HepG2 (cell line): ENCODE measurements at regions not wholly inside any gene's neighbourhood (a gene's known extent, or its start where the extent isn't known, plus 50 kb on each side); places are given as distances from the start of the nearest gene placed in this dataset.

ENCODE experiments used
- ATAC-seq: fragments of 200-7000 bp; cut with Tn5 transposase; 3 replicates; pipeline ENCODE4 v1.9.1; 2020; ENCODE audit warnings: mild to moderate bottlenecking, moderate library complexity
- BruUV-seq: library from RNA; stranded (reverse); fragments of 400-500 nt; replicated peaks from 2 replicates; lab custom pipeline; 2021; lab: Mats Ljungman, UMichigan
- CTCF ChIA-PET: fragments of 300-600 bp; formaldehyde crosslinking; extraction: SDS; loops from one replicate; lab custom pipeline; 2021; ENCODE audit warnings: low total read pairs, inconsistent platforms, low intra/inter-chr PET ratio; lab: Yijun Ruan, JAX
- POLR2A ChIA-PET: fragments of 350-600 bp; sonication (Branson Sonifier 250); formaldehyde crosslinking; loops from one replicate; lab custom pipeline; 2020; ENCODE audit warnings: antibody characterized with exemption, inconsistent platforms; lab: Yijun Ruan, JAX
- DNase-seq: peaks from one replicate; pipeline ENCODE4 v3.0.0-alpha.2; 2015; ENCODE audit warnings: low spot score
- FAIRE-seq: peaks from 3 replicates; lab custom pipeline; 2011; peaks lifted over from hg19 to GRCh38; lab: Jason Lieb, UNC
- H2AFZ ChIP-seq: one replicate; pipeline ENCODE4 v1.6.1; 2011; ENCODE audit warnings: low read length, inconsistent platforms
- H3K27ac ChIP-seq: fragments of 300-600 bp; 3 replicates; pipeline ENCODE4 v1.8.0; 2011; ENCODE audit warnings: mixed run types, mild to moderate bottlenecking, mixed read lengths, low read length, inconsistent platforms; ENCODE audit not compliant: insufficient read depth; ENCODE audit errors: extremely low read length
- H3K27me3 ChIP-seq, 2 experiments: fragments of 200-600 bp in 1 of 2; 2 replicates in 1 of 2; 3 replicates in 1 of 2; pipeline versions ENCODE4 v1.6.0 to v1.8.0; 2011; ENCODE audit warnings: low read length in 2 of 2, mild to moderate bottlenecking in 2 of 2, moderate library complexity in 2 of 2, inconsistent platforms in 1 of 2; ENCODE audit not compliant: insufficient read depth in 2 of 2, control insufficient read depth in 1 of 2
- H3K36me3 ChIP-seq, 2 experiments: fragments of 200-600 bp in 1 of 2; replicated peaks in 1 of 2; 2 replicates in 1 of 2; 3 replicates in 1 of 2; pipeline versions ENCODE4 v1.5.1 to v1.8.0; 2011; ENCODE audit warnings: low read length in 2 of 2, inconsistent platforms in 1 of 2; ENCODE audit not compliant: insufficient read depth in 2 of 2, control insufficient read depth in 1 of 2
- H3K4me1 ChIP-seq: 2 replicates; pipeline ENCODE4 v1.5.1; 2012; ENCODE audit warnings: low read length, inconsistent platforms; ENCODE audit not compliant: insufficient read depth
- H3K4me2 ChIP-seq: 2 replicates; pipeline ENCODE4 v1.6.0; 2011; ENCODE audit warnings: low read depth, low read length, inconsistent platforms
- H3K4me3 ChIP-seq, 3 experiments: fragments of 200-600 bp in 1 of 3; sonication (generic), shearing (Covaris generic) in 1 of 3; replicated peaks in 1 of 3; 2 replicates each; pipeline ENCODE4 v1.5.1; 2011 to 2016; ENCODE audit warnings: low read length in 3 of 3, inconsistent platforms in 2 of 3, low read depth in 2 of 3, mild to moderate bottlenecking in 2 of 3, control low read depth in 1 of 3, mixed read lengths in 1 of 3; ENCODE audit not compliant: insufficient read depth in 1 of 3
- H3K79me2 ChIP-seq: one replicate; pipeline ENCODE4 v1.6.1; 2011; ENCODE audit warnings: low read length, inconsistent platforms; ENCODE audit not compliant: insufficient read depth
- H3K9ac ChIP-seq: 2 replicates; pipeline ENCODE4 v1.6.0; 2011; ENCODE audit warnings: mild to moderate bottlenecking, low read depth, low read length, inconsistent platforms; ENCODE audit not compliant: insufficient read depth
- H3K9me3 ChIP-seq: 2 replicates; pipeline ENCODE4 v1.5.1; 2012; ENCODE audit warnings: mild to moderate bottlenecking, low read length
- H4K20me1 ChIP-seq: 2 replicates; pipeline ENCODE4 v1.6.0; 2011; ENCODE audit warnings: inconsistent platforms, mild to moderate bottlenecking, low read length, moderate library complexity; ENCODE audit not compliant: insufficient read depth
- CHCHD3 ChIP-seq: sonication (generic); formaldehyde crosslinking; IDR thresholded peaks from 2 replicates; pipeline ENCODE4 v1.8.0; 2022; ENCODE audit warnings: mild to moderate bottlenecking, missing genetic modification reagents, moderate library complexity
- EHMT2 ChIP-seq: fragments of 200-600 bp; sonication (generic); IDR thresholded peaks from 2 replicates; pipeline ENCODE4 v1.7.0; 2017; ENCODE audit warnings: antibody characterized with exemption, low read depth, low read length, borderline replicate concordance
- FOXK1 ChIP-seq: sonication (generic); formaldehyde crosslinking; IDR thresholded peaks from 2 replicates; pipeline ENCODE4 v1.4.0; 2020; ENCODE audit warnings: low read depth, missing genetic modification reagents, borderline replicate concordance
- MBNL3 ChIP-seq: fragments of 250-450 bp; sonication (Bioruptor Pico); conservative IDR thresholded peaks from 2 replicates; pipeline ENCODE4 v1.8.0; 2022; ENCODE audit warnings: mild to moderate bottlenecking, inconsistent platforms
- MED8 ChIP-seq: sonication (generic); formaldehyde crosslinking; IDR thresholded peaks from 2 replicates; pipeline ENCODE4 v1.8.1; 2023; ENCODE audit warnings: mild to moderate bottlenecking, missing genetic modification reagents; ENCODE audit not compliant: insufficient replicate concordance
- MLLT10 ChIP-seq: sonication (generic); formaldehyde crosslinking; IDR thresholded peaks from 2 replicates; pipeline ENCODE4 v1.4.0; 2020; ENCODE audit warnings: missing genetic modification reagents
- NFRKB ChIP-seq: fragments of 450-650 bp; IDR thresholded peaks from 2 replicates; pipeline ENCODE4 v1.6.1; 2017
- REL ChIP-seq: sonication (generic); formaldehyde crosslinking; conservative IDR thresholded peaks from 2 replicates; pipeline ENCODE4 v1.8.0; 2022; ENCODE audit warnings: mild to moderate bottlenecking, missing genetic modification reagents, moderate library complexity
- ZNF263 ChIP-seq: sonication (generic); formaldehyde crosslinking; IDR thresholded peaks from 2 replicates; pipeline ENCODE4 v1.4.0; 2020; ENCODE audit warnings: missing genetic modification reagents
- ZNF329 ChIP-seq: sonication (generic); formaldehyde crosslinking; IDR thresholded peaks from 2 replicates; pipeline ENCODE4 v1.9.0; 2021; ENCODE audit warnings: low read depth, mild to moderate bottlenecking, missing genetic modification reagents
- ZNF672 ChIP-seq: sonication (generic); formaldehyde crosslinking; IDR thresholded peaks from 2 replicates; pipeline ENCODE4 v1.8.1; 2022; ENCODE audit warnings: missing genetic modification reagents
- WGBS: methylation state at CpG from one replicate; pipeline ENCODE4 v1.1.6; 2017; ENCODE audit warnings: low lambda C conversion rate; 5-methylcytosine and 5-hydroxymethylcytosine counted together
- in situ Hi-C: cut with HindIII; loops from 2 replicates; pipeline ENCODE4 v1.10.0; 2017; ENCODE audit warnings: low pct_unique_long_range_greater_than_20kb; ENCODE audit not compliant: extremely low pct_ligation_motif_present
- intact Hi-C: fragments of 100-400 bp; cut with micrococcal nuclease; formaldehyde crosslinking; loops from one replicate; pipeline ENCODE4 v1.10.0; 2022; ENCODE audit not compliant: unreplicated experiment
- TF ChIP-seq, protein P1 (sequence below): sonication (generic); formaldehyde crosslinking; conservative IDR thresholded peaks from 2 replicates; pipeline ENCODE4 v1.4.0; 2020; ENCODE audit warnings: missing genetic modification reagents
- TF ChIP-seq, protein P2 (sequence below): sonication (generic); formaldehyde crosslinking; IDR thresholded peaks from 2 replicates; pipeline ENCODE4 v1.8.0; 2022; ENCODE audit warnings: mild to moderate bottlenecking, missing genetic modification reagents
- TF ChIP-seq, protein P3 (sequence below): sonication (generic); formaldehyde crosslinking; conservative IDR thresholded peaks from 2 replicates; pipeline ENCODE4 v1.5.0; 2020; ENCODE audit warnings: missing genetic modification reagents
- TF ChIP-seq, protein P4 (sequence below): sonication (generic); formaldehyde crosslinking; IDR thresholded peaks from 2 replicates; pipeline ENCODE4 v1.8.1; 2023; ENCODE audit warnings: mild to moderate bottlenecking, moderate library complexity, missing genetic modification reagents

DNA sequence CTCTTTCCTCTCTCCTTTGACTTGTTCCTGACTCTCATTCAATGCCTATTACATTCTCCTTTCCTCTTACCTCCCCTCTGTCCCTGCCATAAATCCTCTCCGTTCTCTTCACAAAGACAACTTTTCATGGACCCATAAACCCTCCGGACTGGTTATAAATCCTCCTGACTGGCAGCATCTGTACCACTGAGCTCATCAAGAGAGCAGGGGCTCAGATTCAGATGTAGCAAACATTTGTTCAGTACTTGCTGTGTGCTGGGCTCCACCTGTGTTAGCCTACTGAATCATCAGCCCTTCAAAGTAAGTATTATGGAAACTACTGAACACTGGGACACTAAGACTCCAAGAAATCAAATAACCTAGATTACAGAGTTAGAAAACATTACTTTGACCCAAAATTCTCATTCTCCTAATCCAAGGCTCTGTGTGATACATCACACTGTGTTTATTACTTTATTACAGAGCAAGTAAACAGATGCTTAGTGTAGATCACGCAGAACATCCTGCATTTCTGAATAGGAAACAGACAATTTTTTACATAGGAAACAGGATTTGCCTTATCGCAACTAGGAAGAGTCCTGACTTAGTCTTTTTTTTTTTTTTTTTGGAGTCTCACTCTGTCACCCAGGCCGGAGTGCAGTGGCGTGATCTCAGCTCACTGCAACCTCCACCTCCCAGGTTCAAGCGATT, 108.6 kb upstream of the PDE1C start:
- Histone ChIP-seq H3K9me3 (no peaks in the 10 kb centered on the region), H3K79me2 (no peaks in the 10 kb centered on the region), H2AFZ (no peak overlapping the region), H3K4me3 (no peak overlapping the region), H3K9ac (no peak overlapping the region), H3K27ac (no peak overlapping the region), H3K4me2 (no peak overlapping the region), H3K27me3 (0 out of 5 replicates have a peak, but pooled peaks cover 0 to 1% of the 10 kb centered on the region in 2 experiments), H3K36me3 (no peaks in the 10 kb centered on the region), H4K20me1 (no peaks in the 10 kb centered on the region), H3K4me1 (no peaks in the 10 kb centered on the region)
- in situ Hi-C loops (no loop called here), intact Hi-C loops (no loop called here)
- FAIRE-seq: no peak
- TF ChIP-seq REL (no peak), MED8 (CRISPR knock-in tag) (no peak), ZNF672 (CRISPR knock-in tag) (no peak), NFRKB (no peak), ZNF329 (no peak), EHMT2 (no peak), MBNL3 (CRISPR knock-in tag) (no peak)
- TF ChIP-seq, protein P1, sequence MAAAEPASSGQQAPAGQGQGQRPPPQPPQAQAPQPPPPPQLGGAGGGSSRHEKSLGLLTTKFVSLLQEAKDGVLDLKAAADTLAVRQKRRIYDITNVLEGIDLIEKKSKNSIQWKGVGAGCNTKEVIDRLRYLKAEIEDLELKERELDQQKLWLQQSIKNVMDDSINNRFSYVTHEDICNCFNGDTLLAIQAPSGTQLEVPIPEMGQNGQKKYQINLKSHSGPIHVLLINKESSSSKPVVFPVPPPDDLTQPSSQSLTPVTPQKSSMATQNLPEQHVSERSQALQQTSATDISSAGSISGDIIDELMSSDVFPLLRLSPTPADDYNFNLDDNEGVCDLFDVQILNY (CRISPR knock-in tag): no peak
- ChIA-PET POLR2A (no interaction called here), CTCF (no interaction called here)
- ATAC-seq: no peak
- BruUV-seq: no TSS peak
- DNase-seq: no peak
- WGBS: 18% methylated on average over 7 of the region's 7 CpGs

DNA sequence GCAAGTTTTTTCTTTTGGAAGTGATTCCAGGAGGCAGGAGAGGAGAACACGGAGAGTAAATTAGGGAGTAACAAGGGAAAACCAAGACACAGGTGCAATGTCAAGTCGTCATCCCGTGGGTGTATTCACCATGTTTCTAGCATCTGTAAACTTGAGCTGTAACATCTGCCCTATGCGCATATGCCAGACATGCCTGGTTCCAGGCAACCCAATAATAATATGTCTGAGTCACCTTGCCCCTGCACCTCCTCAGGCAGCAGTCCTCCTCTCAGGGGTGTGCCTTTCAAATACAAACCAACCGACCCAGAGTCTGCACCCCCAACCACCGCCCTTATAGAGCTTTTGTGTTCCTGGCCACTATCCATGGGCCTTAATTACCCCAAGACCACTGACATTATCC, 107.0 kb upstream of the PDE1C start:
- Histone ChIP-seq H3K4me3 (no peak overlapping the region), H3K4me2 (no peak overlapping the region), H4K20me1 (no peaks in the 10 kb centered on the region), H3K9ac (no peak overlapping the region), H3K9me3 (no peaks in the 10 kb centered on the region), H3K27ac (no peak overlapping the region), H3K36me3 (no peaks in the 10 kb centered on the region), H3K4me1 (no peaks in the 10 kb centered on the region), H2AFZ (no peak overlapping the region), H3K27me3 (0 out of 5 replicates have a peak, but pooled peaks cover 0 to 1% of the 10 kb centered on the region in 2 experiments), H3K79me2 (no peaks in the 10 kb centered on the region)
- ChIA-PET POLR2A (no interaction called here), CTCF (no interaction called here)
- DNase-seq (no peak), ATAC-seq (no peak), FAIRE-seq (no peak)
- intact Hi-C loops: no loop called here
- no TSS peak for BruUV-seq
- in situ Hi-C loops: no loop called here
- WGBS: 8% methylated on average over 6 of the region's 6 CpGs
- TF ChIP-seq, protein P2, sequence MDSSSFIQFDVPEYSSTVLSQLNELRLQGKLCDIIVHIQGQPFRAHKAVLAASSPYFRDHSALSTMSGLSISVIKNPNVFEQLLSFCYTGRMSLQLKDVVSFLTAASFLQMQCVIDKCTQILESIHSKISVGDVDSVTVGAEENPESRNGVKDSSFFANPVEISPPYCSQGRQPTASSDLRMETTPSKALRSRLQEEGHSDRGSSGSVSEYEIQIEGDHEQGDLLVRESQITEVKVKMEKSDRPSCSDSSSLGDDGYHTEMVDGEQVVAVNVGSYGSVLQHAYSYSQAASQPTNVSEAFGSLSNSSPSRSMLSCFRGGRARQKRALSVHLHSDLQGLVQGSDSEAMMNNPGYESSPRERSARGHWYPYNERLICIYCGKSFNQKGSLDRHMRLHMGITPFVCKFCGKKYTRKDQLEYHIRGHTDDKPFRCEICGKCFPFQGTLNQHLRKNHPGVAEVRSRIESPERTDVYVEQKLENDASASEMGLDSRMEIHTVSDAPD (CRISPR knock-in tag): no peak
- TF ChIP-seq, protein P3, sequence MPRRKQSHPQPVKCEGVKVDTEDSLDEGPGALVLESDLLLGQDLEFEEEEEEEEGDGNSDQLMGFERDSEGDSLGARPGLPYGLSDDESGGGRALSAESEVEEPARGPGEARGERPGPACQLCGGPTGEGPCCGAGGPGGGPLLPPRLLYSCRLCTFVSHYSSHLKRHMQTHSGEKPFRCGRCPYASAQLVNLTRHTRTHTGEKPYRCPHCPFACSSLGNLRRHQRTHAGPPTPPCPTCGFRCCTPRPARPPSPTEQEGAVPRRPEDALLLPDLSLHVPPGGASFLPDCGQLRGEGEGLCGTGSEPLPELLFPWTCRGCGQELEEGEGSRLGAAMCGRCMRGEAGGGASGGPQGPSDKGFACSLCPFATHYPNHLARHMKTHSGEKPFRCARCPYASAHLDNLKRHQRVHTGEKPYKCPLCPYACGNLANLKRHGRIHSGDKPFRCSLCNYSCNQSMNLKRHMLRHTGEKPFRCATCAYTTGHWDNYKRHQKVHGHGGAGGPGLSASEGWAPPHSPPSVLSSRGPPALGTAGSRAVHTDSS (CRISPR knock-in tag): no peak
- TF ChIP-seq MLLT10 (CRISPR knock-in tag) (no peak), ZNF263 (CRISPR knock-in tag) (no peak), CHCHD3 (CRISPR knock-in tag) (no peak), FOXK1 (no peak), EHMT2 (no peak)
- TF ChIP-seq, protein P4, sequence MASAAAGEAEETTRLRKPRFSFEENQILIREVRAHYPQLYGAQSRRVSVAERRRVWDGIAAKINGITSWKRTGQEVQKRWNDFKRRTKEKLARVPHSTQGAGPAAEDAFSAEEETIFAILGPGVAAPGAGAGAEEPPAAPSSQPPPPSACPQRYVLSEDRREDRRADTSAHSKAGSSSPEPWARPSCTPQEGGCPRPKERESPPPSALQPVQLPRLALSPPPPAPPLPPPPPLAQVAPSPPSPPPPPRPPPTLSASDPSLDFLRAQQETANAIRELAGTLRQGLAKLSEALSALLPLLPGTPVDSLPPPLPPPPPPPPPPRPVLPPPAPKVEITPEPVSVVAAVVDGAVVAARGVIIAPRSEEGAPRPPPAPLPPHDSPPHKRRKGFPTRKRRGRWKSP: no peak
